AG04450 (cell line): ENCODE measurements at regions not wholly inside any gene's neighbourhood (a gene's known extent, or its start where the extent isn't known, plus 50 kb on each side); places are given as distances from the start of the nearest gene placed in this dataset.
"Not testable (repeated sequence)": the region's sequence is repeated elsewhere in the genome, so short reads cannot be mapped to it uniquely, and the experiment has no call there.

Source experiments
- CTCF ChIA-PET: fragments of 300-600, 350-600 bp; formaldehyde crosslinking; extraction: SDS; loops from one replicate; lab custom pipeline; 2022; ENCODE audit warnings: antibody characterized with exemption, inconsistent platforms; lab: Charles Lee
- POLR2A ChIA-PET: fragments of 350-600 bp; formaldehyde crosslinking; extraction: SDS; loops from one replicate; lab custom pipeline; 2021; ENCODE audit warnings: antibody characterized with exemption, inconsistent platforms; lab: Yijun Ruan, JAX
- DNase-seq: peaks from one replicate; pipeline ENCODE4 v3.0.0-alpha.2; 2011; ENCODE audit warnings: low read depth, low spot score
- H3K27ac ChIP-seq: one replicate; pipeline ENCODE4 v1.5.1; 2012; ENCODE audit warnings: low read depth, low read length, control low read depth
- H3K27me3 ChIP-seq: one replicate; pipeline ENCODE4 v1.6.0; 2012; ENCODE audit warnings: low read length; ENCODE audit not compliant: control insufficient read depth, insufficient read depth
- H3K4me3 ChIP-seq: 2 replicates; pipeline ENCODE4 v1.5.1; 2011; ENCODE audit warnings: mild to moderate bottlenecking, low read depth, low read length, control low read depth
- H3K9me3 ChIP-seq: 2 replicates; pipeline ENCODE4 v1.5.1; 2012; ENCODE audit warnings: low read length; ENCODE audit not compliant: control insufficient read depth, insufficient read depth
- TF ChIP-seq, protein P1 (sequence below): IDR thresholded peaks from 2 replicates; pipeline ENCODE4 v1.5.1; 2011; ENCODE audit warnings: low read depth, low read length, control low read depth, inconsistent platforms

DNA sequence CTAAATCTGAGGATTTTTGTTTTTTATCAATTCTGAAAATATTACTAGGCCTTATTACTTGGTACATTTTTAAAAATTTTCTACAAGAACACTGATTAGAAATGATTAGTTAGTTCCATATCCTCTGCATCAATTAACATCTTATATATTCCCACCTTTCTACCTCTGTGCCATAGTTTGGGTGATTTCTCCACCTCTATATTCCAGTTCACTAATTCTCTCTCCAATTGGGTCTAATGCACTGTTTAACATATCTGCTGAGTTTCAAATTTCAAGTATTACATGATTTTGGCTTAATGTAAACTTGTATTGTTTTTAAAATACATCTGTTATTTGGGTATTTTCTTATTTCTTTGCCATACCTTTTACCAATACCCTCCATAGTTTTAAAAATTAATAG, 705.7 kb upstream of the SALL3 start:
- Histone ChIP-seq H3K4me3 (no peak overlapping the region), H3K27me3 (no peaks in the 10 kb centered on the region), H3K27ac (no peak overlapping the region), H3K9me3 (peaks cover 17% of the 10 kb centered on the region)
- TF ChIP-seq, protein P1, sequence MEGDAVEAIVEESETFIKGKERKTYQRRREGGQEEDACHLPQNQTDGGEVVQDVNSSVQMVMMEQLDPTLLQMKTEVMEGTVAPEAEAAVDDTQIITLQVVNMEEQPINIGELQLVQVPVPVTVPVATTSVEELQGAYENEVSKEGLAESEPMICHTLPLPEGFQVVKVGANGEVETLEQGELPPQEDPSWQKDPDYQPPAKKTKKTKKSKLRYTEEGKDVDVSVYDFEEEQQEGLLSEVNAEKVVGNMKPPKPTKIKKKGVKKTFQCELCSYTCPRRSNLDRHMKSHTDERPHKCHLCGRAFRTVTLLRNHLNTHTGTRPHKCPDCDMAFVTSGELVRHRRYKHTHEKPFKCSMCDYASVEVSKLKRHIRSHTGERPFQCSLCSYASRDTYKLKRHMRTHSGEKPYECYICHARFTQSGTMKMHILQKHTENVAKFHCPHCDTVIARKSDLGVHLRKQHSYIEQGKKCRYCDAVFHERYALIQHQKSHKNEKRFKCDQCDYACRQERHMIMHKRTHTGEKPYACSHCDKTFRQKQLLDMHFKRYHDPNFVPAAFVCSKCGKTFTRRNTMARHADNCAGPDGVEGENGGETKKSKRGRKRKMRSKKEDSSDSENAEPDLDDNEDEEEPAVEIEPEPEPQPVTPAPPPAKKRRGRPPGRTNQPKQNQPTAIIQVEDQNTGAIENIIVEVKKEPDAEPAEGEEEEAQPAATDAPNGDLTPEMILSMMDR = no peak
- ChIA-PET CTCF (no interaction called here), POLR2A (no interaction called here)
- DNase-seq = no peak

DNA sequence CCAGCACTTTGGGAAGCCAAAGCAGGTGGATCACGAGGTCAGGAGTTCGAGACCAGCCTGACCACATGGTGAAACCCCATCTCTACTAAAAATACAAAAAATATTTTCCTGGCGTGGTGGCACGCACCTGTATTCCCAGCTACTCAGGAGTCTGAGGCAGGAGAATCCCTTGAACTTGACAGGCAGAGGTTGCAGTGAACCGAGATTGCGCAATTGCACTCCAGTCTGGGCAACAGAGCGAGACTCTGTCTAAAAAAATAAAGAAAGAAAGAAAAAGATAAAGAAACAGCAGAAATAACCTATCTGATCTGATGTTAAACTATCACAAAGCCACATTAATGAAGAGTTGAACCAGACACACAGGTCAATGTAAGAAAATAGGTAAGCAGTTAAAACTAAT, 696.2 kb upstream of the SALL3 start:
- H3K4me3 ChIP-seq, H3K27me3 ChIP-seq, DNase-seq, H3K9me3 ChIP-seq, H3K27ac ChIP-seq, CTCF ChIA-PET, POLR2A ChIA-PET: not testable (repeated sequence)

DNA sequence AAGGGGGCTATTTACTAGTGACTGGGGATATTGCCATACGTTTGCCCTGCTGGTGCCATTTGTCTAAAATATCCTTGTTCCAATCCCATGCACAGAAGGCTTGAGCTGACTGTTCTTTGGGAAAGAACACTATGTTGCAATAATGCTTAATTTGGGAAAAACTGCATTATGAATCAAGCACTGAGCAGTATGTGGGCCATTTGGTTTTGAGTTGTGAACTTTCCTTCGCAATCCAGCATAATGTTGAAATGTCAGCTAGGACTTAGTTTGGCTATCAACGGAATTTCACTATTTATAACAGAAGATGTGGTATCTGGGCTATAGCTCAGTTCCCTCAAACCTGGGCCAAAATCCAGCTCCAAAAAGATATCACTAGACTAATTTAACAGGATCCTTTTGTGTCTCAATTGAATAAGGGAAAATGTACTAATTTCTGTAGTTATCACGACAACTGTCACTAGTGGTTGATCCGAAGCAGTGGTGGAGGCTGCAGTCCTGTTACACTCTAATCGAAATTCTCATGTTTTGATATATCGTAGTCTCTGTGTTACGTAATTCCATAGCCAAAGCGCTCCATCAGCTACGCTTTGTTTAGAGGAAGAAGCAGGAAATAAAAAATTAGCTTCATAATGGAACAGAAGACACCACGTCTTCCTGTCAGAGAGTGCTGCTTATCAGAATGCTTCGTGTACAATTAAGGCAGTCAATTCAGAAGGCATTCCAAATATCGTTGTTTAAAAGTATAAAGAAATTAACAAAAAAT, 686.8 kb upstream of the SALL3 start:
- Histone ChIP-seq H3K27me3 (no peaks in the 10 kb centered on the region), H3K4me3 (no peak overlapping the region), H3K9me3 (peaks cover 52% of the 10 kb centered on the region), H3K27ac (no peak overlapping the region)
- no peak for DNase-seq
- TF ChIP-seq, protein P1 = no peak
- CTCF ChIA-PET = no interaction called here
- POLR2A ChIA-PET = no interaction called here

DNA sequence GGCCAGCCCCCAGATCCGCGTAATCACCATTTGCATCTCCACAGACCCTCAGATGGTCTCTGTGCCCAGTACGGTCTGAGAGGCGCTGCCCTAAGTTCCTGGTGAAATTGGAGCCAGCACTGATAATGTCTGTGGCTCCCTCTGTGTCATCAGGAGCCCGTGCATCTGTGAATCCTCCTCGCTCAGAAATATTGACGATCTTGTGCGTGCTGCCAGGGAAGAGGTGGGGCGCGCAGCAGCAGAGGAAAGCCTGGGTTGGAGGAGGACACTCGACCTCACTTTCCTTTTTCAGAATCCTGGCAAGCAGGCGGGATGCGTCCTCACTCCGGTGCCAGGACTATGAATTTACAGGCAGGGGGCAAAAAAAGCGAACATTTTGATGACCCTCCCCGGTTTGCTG, 686.1 kb upstream of the SALL3 start:
- Histone ChIP-seq H3K4me3 (no peak overlapping the region), H3K27me3 (no peaks in the 10 kb centered on the region), H3K27ac (no peak overlapping the region), H3K9me3 (peaks cover 57% of the 10 kb centered on the region)
- no peak for DNase-seq
- POLR2A ChIA-PET = no interaction called here
- TF ChIP-seq, protein P1 = no peak
- CTCF ChIA-PET = no interaction called here

DNA sequence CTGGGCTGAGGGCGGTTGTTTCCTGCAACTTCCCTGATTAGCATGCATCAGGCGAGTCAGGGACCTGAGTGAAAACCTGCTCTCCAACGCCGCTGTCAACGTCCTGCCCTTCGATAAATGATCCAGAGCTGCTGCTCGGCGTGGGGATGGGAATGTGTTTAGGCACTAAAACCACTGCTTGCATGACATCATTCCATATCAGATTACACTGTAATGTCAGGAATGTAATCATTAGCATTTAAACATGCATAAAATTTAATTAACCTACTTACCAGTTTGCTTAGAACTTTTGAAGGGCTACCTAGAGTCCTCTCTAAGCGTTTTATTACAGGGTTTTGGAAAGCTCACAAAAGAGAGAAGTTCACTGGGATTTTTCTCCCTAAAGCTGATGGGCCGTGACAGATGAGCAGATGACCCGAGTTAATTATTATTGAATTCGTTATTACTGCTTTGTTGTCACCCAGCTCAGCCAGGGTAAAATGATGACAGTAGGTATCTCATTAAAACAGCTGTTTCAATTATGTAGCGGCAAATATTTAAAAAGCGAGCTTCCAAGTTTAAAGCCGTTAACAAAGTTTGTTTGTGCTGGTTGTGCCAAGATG, 685.6 kb upstream of the SALL3 start:
- TF ChIP-seq, protein P1 = no peak
- no peak for DNase-seq
- POLR2A ChIA-PET = no interaction called here

More for the DNA sequence above, 685.6 kb upstream of the SALL3 start:
- CTCF ChIA-PET = no interaction called here
- Histone ChIP-seq H3K27ac (no peak overlapping the region), H3K9me3 (peaks cover 61% of the 10 kb centered on the region), H3K4me3 (no peak overlapping the region), H3K27me3 (no peaks in the 10 kb centered on the region)
